HG03066 (cell line): ENCODE measurements at regions not wholly inside any gene's neighbourhood (a gene's known extent, or its start where the extent isn't known, plus 50 kb on each side); places are given as distances from the start of the nearest gene placed in this dataset.

Experiments
- ATAC-seq: cut with Tn5 transposase; IDR thresholded peaks from one replicate; pipeline ENCODE4 v1.9.1; 2021; ENCODE audit warnings: low read depth; ENCODE audit not compliant: unreplicated experiment

- ATAC-seq: no peak
These were observed 250.7 kb downstream of the TBC1D4 start for GRCh38 chr13:75231235-75231634.

GRCh38 chr13:75226733-75227435 lies 255.1 kb downstream of the TBC1D4 start:
- ATAC-seq: no peak

GRCh38 chr13:75226092-75226491 lies 255.9 kb downstream of the TBC1D4 start:
- ATAC-seq: no peak

GRCh38 chr13:75225288-75226032 lies 256.5 kb downstream of the TBC1D4 start:
- ATAC-seq: no peak

GRCh38 chr13:75224053-75224742 lies 257.8 kb downstream of the TBC1D4 start:
- no peak for ATAC-seq

GRCh38 chr13:75222031-75222430 lies 259.9 kb downstream of the TBC1D4 start:
- ATAC-seq: no peak

- no peak for ATAC-seq
These were observed 261.1 kb downstream of the TBC1D4 start for GRCh38 chr13:75220861-75221260.

- ATAC-seq: no peak
These were observed 261.8 kb downstream of the TBC1D4 start for GRCh38 chr13:75220238-75220542.

- peak; percentile 96 for ATAC-seq
These were observed 262.3 kb downstream of the TBC1D4 start for GRCh38 chr13:75219479-75220237.

- no peak for ATAC-seq
These were observed 264.0 kb downstream of the TBC1D4 start for GRCh38 chr13:75217949-75218348.

GRCh38 chr13:75216038-75216437 lies 265.9 kb downstream of the TBC1D4 start:
- ATAC-seq: no peak

- ATAC-seq: no peak
These were observed 267.1 kb downstream of the TBC1D4 start for GRCh38 chr13:75214846-75215245.

GRCh38 chr13:75202981-75203380 lies 279.0 kb downstream of the TBC1D4 start:
- no peak for ATAC-seq

- ATAC-seq: no peak
These were observed 284.2 kb downstream of the TBC1D4 start for GRCh38 chr13:75197803-75198202.

- ATAC-seq: no peak
These were observed 285.7 kb downstream of the TBC1D4 start for GRCh38 chr13:75196147-75196837.

- ATAC-seq: no peak
These were observed 286.3 kb downstream of the TBC1D4 start for GRCh38 chr13:75195495-75196146.

- no peak for ATAC-seq
These were observed 287.1 kb downstream of the TBC1D4 start for GRCh38 chr13:75194717-75195462.

GRCh38 chr13:75186379-75186778 lies 295.6 kb downstream of the TBC1D4 start:
- no peak for ATAC-seq

- no peak for ATAC-seq
These were observed 300.1 kb downstream of the TBC1D4 start for GRCh38 chr13:75181906-75182305.
